ENCODE measurements at regions not wholly inside any gene's neighbourhood (a gene's known extent, or its start where the extent isn't known, plus 50 kb on each side); places are given as distances from the start of the nearest gene placed in this dataset.

DNA sequence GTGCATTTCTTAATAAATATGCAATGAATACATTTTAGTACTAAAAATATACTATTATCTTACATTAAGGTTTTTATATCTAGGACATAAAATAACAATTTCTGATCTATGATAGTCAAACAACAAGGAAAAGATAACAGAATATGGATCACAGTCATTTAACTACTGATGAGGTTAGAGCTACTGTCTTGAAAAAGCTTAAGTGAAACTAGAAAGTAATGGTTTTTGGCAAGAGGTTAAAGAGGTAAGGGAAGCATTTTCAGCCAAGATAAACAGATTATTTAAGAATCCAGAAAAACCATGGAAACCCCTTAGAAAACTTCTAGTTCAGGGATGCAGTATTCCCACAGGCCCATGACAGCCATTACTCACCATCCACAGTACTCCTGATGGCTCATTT is 787.4 kb downstream of the DACH1 start:
- H3K4me3 ChIP-seq (ENCODE audit: low read depth, low read length), result no peak overlapping the region
- TF ChIP-seq, protein P1, sequence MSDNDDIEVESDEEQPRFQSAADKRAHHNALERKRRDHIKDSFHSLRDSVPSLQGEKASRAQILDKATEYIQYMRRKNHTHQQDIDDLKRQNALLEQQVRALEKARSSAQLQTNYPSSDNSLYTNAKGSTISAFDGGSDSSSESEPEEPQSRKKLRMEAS (IDR thresholded peaks at IDR 0.05; ENCODE audit: low read depth, low read length), result no peak
- TF ChIP-seq POLR2A (IDR thresholded peaks at IDR 0.05; ENCODE audit: extremely low read depth, insufficient read length), result no peak
- no peak for TF ChIP-seq MYC (IDR thresholded peaks at IDR 0.05; ENCODE audit: low read depth, low read length)
- TF ChIP-seq, protein P2, sequence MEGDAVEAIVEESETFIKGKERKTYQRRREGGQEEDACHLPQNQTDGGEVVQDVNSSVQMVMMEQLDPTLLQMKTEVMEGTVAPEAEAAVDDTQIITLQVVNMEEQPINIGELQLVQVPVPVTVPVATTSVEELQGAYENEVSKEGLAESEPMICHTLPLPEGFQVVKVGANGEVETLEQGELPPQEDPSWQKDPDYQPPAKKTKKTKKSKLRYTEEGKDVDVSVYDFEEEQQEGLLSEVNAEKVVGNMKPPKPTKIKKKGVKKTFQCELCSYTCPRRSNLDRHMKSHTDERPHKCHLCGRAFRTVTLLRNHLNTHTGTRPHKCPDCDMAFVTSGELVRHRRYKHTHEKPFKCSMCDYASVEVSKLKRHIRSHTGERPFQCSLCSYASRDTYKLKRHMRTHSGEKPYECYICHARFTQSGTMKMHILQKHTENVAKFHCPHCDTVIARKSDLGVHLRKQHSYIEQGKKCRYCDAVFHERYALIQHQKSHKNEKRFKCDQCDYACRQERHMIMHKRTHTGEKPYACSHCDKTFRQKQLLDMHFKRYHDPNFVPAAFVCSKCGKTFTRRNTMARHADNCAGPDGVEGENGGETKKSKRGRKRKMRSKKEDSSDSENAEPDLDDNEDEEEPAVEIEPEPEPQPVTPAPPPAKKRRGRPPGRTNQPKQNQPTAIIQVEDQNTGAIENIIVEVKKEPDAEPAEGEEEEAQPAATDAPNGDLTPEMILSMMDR (IDR thresholded peaks at IDR 0.05; ENCODE audit: low read depth, low read length), result no peak
- DNase-seq (ENCODE audit: low read depth), result no peak

DNA sequence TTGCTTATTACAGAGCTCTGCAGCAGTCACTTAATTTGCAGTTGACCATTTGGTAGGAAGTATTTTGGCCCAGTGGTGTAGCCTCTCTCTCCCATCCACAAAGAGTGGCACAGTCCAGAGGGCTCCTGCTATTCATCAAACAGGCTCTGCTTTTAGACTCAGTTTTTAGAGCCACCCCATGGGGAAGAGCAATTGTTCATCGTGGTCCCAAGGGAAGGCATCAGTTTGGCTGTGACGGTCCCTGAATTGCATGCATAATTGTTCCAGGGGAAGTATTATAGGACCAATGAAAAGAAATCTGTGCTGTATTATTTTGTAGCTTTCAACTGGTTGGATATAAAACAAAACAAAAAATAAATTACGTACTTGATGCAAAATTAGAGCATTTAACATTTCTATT is 799.0 kb downstream of the DACH1 start:
- TF ChIP-seq MYC (IDR thresholded peaks at IDR 0.05; ENCODE audit: low read depth, low read length) (no peak), POLR2A (IDR thresholded peaks at IDR 0.05; ENCODE audit: extremely low read depth, insufficient read length) (no peak)
- TF ChIP-seq, protein P2 (IDR thresholded peaks at IDR 0.05; ENCODE audit: low read depth, low read length), result no peak
- TF ChIP-seq, protein P1 (IDR thresholded peaks at IDR 0.05; ENCODE audit: low read depth, low read length), result no peak
- H3K4me3 ChIP-seq (ENCODE audit: low read depth, low read length), result no peak overlapping the region
- no peak for DNase-seq (ENCODE audit: low read depth)

DNA sequence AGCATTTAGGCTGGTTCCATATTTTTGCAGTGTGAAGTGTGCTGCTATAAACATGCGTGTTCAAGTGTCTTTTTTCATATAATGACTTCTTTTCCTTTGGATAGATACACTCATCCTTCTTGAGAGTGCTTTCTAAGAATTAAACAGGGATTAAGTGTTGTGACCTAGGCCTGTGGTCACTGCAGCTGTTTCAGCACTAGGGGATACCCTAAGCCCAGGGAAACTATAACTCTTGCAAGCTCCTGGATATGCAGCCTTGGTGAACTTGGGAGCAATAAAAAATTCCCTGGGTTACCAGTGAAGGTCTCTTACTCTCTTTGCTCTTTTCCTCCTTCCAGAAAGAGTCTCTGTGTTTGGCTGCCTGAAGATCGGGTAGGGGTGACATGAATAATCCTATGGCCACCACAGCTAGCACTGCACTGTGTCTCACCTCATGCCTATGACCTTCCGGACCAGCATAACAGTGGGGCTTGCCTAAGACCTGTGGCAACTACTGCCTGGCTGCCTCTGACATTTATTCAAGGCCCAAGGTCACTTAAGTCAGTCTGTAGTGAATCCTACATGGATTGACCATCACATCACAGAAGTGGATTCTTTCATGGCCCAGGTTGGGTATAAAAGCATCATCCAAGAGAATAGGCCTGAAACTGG is 799.7 kb downstream of the DACH1 start:
- TF ChIP-seq MYC (IDR thresholded peaks at IDR 0.05; ENCODE audit: low read depth, low read length), result no peak
- TF ChIP-seq POLR2A (IDR thresholded peaks at IDR 0.05; ENCODE audit: extremely low read depth, insufficient read length), result no peak
- TF ChIP-seq, protein P1 (IDR thresholded peaks at IDR 0.05; ENCODE audit: low read depth, low read length), result no peak
- TF ChIP-seq, protein P2 (IDR thresholded peaks at IDR 0.05; ENCODE audit: low read depth, low read length), result no peak
- DNase-seq (ENCODE audit: low read depth), result no peak
- no peak overlapping the region for H3K4me3 ChIP-seq (ENCODE audit: low read depth, low read length)

DNA sequence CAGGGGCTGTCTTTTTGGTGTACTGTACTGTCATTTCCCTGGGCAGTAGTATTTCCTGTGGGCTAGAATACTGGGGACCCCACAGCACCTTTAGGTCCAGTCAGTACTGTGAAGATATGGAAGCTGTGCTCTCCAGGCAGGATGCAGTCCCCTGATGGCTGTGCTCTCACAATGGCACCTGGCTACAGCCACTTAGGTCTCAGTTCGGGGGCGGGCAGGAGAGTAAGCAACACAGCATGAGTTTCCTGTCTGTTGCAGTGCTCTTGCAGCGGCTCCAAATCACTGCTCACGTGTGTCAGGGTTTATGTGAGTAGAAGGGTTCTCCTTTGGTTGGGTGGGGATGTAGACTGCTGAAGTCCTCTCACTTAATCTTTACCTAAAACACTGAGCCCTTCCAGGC is 810.4 kb downstream of the DACH1 start:
- no peak for DNase-seq (ENCODE audit: low read depth)
- H3K4me3 ChIP-seq (ENCODE audit: low read depth, low read length), result no peak overlapping the region
- TF ChIP-seq, protein P2 (IDR thresholded peaks at IDR 0.05; ENCODE audit: low read depth, low read length), result no peak
- TF ChIP-seq POLR2A (IDR thresholded peaks at IDR 0.05; ENCODE audit: extremely low read depth, insufficient read length), result no peak
- TF ChIP-seq MYC (IDR thresholded peaks at IDR 0.05; ENCODE audit: low read depth, low read length), result no peak
- TF ChIP-seq, protein P1 (IDR thresholded peaks at IDR 0.05; ENCODE audit: low read depth, low read length), result no peak

DNA sequence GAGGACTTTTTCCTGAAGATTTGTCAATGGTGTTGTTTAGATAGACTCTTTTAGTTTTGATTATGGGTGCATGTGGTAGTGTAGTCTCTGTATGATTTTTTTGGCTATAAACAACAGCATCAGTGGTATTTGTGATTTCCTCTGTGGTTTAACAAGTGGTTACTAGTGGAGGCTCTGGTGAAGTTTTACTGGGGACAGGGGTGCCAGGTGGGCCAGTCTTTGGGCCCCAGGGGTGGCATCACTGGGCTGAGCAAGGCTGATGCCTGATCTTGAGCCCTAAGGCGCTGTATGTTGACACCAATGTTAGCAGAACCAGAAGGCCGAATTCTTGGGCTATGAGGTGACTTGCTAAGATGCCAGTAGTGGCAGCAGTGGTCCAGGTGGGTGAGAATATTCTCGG is 811.4 kb downstream of the DACH1 start:
- no peak overlapping the region for H3K4me3 ChIP-seq (ENCODE audit: low read depth, low read length)
- TF ChIP-seq, protein P1 (IDR thresholded peaks at IDR 0.05; ENCODE audit: low read depth, low read length), result no peak
- no peak for TF ChIP-seq POLR2A (IDR thresholded peaks at IDR 0.05; ENCODE audit: extremely low read depth, insufficient read length)
- no peak for TF ChIP-seq MYC (IDR thresholded peaks at IDR 0.05; ENCODE audit: low read depth, low read length)
- TF ChIP-seq, protein P2 (IDR thresholded peaks at IDR 0.05; ENCODE audit: low read depth, low read length), result no peak
- DNase-seq (ENCODE audit: low read depth), result no peak

Data from NB4 (cell line).